SK-N-SH (cell line): ENCODE measurements at regions not wholly inside any gene's neighbourhood (a gene's known extent, or its start where the extent isn't known, plus 50 kb on each side); places are given as distances from the start of the nearest gene placed in this dataset.

Experiments
- CTCF ChIA-PET: fragments of 300-600, 350-600 bp; formaldehyde crosslinking; extraction: SDS; loops from one replicate; lab custom pipeline; 2021; lab: Yijun Ruan, JAX
- POLR2A ChIA-PET: fragments of 350-600 bp; sonication (Branson Sonifier 250); formaldehyde crosslinking; extraction: SDS; loops from one replicate; lab custom pipeline; 2020; ENCODE audit warnings: antibody characterized with exemption, inconsistent platforms; lab: Yijun Ruan, JAX
- DNase-seq: peaks from one replicate; pipeline ENCODE4 v3.0.0; 2012
- H2AFZ ChIP-seq: fragments of 200-600 bp; sonication (generic); 2 replicates; pipeline ENCODE4 v1.8.1; 2016; ENCODE audit warnings: antibody characterized with exemption, mild to moderate bottlenecking, low read depth
- H3F3A ChIP-seq: fragments of 200-600 bp; sonication (generic); replicated peaks from 2 replicates; pipeline ENCODE3; 2016; ENCODE audit warnings: antibody characterized with exemption, mild to moderate bottlenecking; ENCODE audit not compliant: insufficient read depth
- H3K27ac ChIP-seq, 2 experiments: fragments of 200-500 bp in 1 of 2; fragments of 200-600 bp in 1 of 2; sonication (Bioruptor generic) in 1 of 2; sonication (generic), shearing (Covaris generic) in 1 of 2; 2 replicates each; pipeline versions ENCODE4 v1.5.1 to v1.6.1; 2014 to 2016; ENCODE audit warnings: low read depth in 2 of 2, inconsistent platforms in 1 of 2, low read length in 1 of 2, mild to moderate bottlenecking in 1 of 2, mixed read lengths in 1 of 2
- H3K27me3 ChIP-seq: fragments of 200-600 bp; sonication (generic), shearing (Covaris generic); 2 replicates; pipeline ENCODE4 v1.6.1; 2016; ENCODE audit warnings: mixed run types; ENCODE audit not compliant: insufficient read depth
- H3K36me3 ChIP-seq, 2 experiments: fragments of 200-500 bp in 1 of 2; fragments of 200-600 bp in 1 of 2; sonication (Bioruptor generic) in 1 of 2; sonication (generic) in 1 of 2; replicated peaks in 1 of 2; 2 replicates each; pipeline versions ENCODE3 to v1.5.1; 2014 to 2016; ENCODE audit warnings: low read length in 1 of 2, mild to moderate bottlenecking in 1 of 2; ENCODE audit not compliant: insufficient read depth in 2 of 2, control insufficient read depth in 1 of 2
- H3K4me1 ChIP-seq, 2 experiments: fragments of 200-500 bp in 1 of 2; fragments of 200-600 bp in 1 of 2; sonication (Bioruptor generic) in 1 of 2; sonication (generic), shearing (Covaris generic) in 1 of 2; 2 replicates each; pipeline versions ENCODE4 v1.5.1 to v1.6.1; 2014 to 2016; ENCODE audit warnings: low read depth in 1 of 2, low read length in 1 of 2, mixed run types in 1 of 2; ENCODE audit not compliant: insufficient read depth in 2 of 2, control insufficient read depth in 1 of 2
- H3K4me2 ChIP-seq: fragments of 200-600 bp; sonication (generic), shearing (Covaris generic); 2 replicates; pipeline ENCODE4 v1.6.1; 2017; ENCODE audit warnings: mixed run types
- H3K4me3 ChIP-seq, 2 experiments: fragments of 200-500 bp in 1 of 2; fragments of 200-600 bp in 1 of 2; sonication (Bioruptor generic) in 1 of 2; sonication (generic), shearing (Covaris generic) in 1 of 2; 2 replicates each; pipeline versions ENCODE4 v1.5.1 to v1.8.1; 2014 to 2016; ENCODE audit warnings: low read depth in 2 of 2, inconsistent platforms in 1 of 2, low read length in 1 of 2, mild to moderate bottlenecking in 1 of 2, mixed read lengths in 1 of 2, moderate library complexity in 1 of 2
- H3K79me2 ChIP-seq: fragments of 200-600 bp; sonication (generic); 2 replicates; pipeline ENCODE4 v1.8.1; 2017; ENCODE audit warnings: mild to moderate bottlenecking; ENCODE audit not compliant: insufficient read depth
- H3K9ac ChIP-seq: fragments of 200-600 bp; sonication (generic); 2 replicates; pipeline ENCODE4 v1.6.1; 2017; ENCODE audit warnings: mixed run types
- H3K9me2 ChIP-seq: fragments of 200-600 bp; sonication (generic); 2 replicates; pipeline ENCODE4 v1.6.1; 2017; ENCODE audit warnings: mixed run types
- H3K9me3 ChIP-seq: fragments of 200-600 bp; sonication (generic); 2 replicates; pipeline ENCODE4 v1.6.1; 2017; ENCODE audit warnings: mixed run types, mild to moderate bottlenecking, moderate library complexity
- H4K20me1 ChIP-seq: fragments of 200-600 bp; sonication (generic); 2 replicates; pipeline ENCODE4 v1.6.1; 2017; ENCODE audit warnings: mild to moderate bottlenecking, mixed run types; ENCODE audit not compliant: insufficient read depth
- CHD2 ChIP-seq: fragments of 150-350 bp; IDR thresholded peaks from 2 replicates; pipeline ENCODE4 v1.6.1; 2018; ENCODE audit warnings: low read length; ENCODE audit not compliant: partially characterized antibody
- EP300 ChIP-seq, 2 experiments: IDR thresholded peaks; 2 replicates each; pipeline versions ENCODE4 v1.4.0 to v1.6.1; 2012; ENCODE audit warnings: borderline replicate concordance in 1 of 2, low read depth in 1 of 2, low read length in 1 of 2
- EZH2phosphoT487 ChIP-seq: fragments of 200-600 bp; sonication (generic); IDR thresholded peaks from 2 replicates; pipeline ENCODE4 v1.6.1; 2017; ENCODE audit warnings: low read depth, mixed run types, mild to moderate bottlenecking, antibody characterized with exemption, moderate library complexity, borderline replicate concordance
- FOXJ3 ChIP-seq: sonication (generic); formaldehyde crosslinking; IDR thresholded peaks from 2 replicates; pipeline ENCODE4 v1.5.1; 2020; ENCODE audit warnings: mild to moderate bottlenecking, missing genetic modification reagents
- FOXM1 ChIP-seq: IDR thresholded peaks from 2 replicates; pipeline ENCODE4 v1.4.0; 2012; ENCODE audit warnings: low read depth, mild to moderate bottlenecking
- GABPA ChIP-seq: IDR thresholded peaks from 2 replicates; pipeline ENCODE4 v1.4.0; 2012; ENCODE audit warnings: low read depth, mild to moderate bottlenecking
- GATA2 ChIP-seq: sonication (generic); formaldehyde crosslinking; IDR thresholded peaks from 2 replicates; pipeline ENCODE4 v1.5.0; 2020; ENCODE audit warnings: mild to moderate bottlenecking, missing genetic modification reagents
- POLR2AphosphoS5 ChIP-seq: IDR thresholded peaks from 2 replicates; pipeline ENCODE4 v1.6.1; 2012; ENCODE audit warnings: low read depth, low read length
- RAD21 ChIP-seq: IDR thresholded peaks from 2 replicates; pipeline ENCODE4 v1.6.1; 2012; ENCODE audit warnings: mild to moderate bottlenecking, low read length
- RCOR1 ChIP-seq: fragments of 150-350 bp; IDR thresholded peaks from 2 replicates; pipeline ENCODE4 v1.6.1; 2017; ENCODE audit warnings: antibody characterized with exemption, low read length
- SIN3A ChIP-seq: IDR thresholded peaks from 2 replicates; pipeline ENCODE4 v1.6.1; 2012; ENCODE audit warnings: low read depth, mild to moderate bottlenecking, low read length, moderate library complexity, borderline replicate concordance
- TAF1 ChIP-seq: IDR thresholded peaks from 2 replicates; pipeline ENCODE4 v1.6.1; 2012; ENCODE audit warnings: low read depth, mild to moderate bottlenecking, low read length, moderate library complexity, borderline replicate concordance
- TCF12 ChIP-seq: IDR thresholded peaks from 2 replicates; pipeline ENCODE4 v1.4.0; 2012
- USF1 ChIP-seq: IDR thresholded peaks from 2 replicates; pipeline ENCODE4 v1.4.0; 2012; ENCODE audit warnings: low read depth, borderline replicate concordance
- USF2 ChIP-seq: fragments of 150-350 bp; IDR thresholded peaks from 2 replicates; pipeline ENCODE4 v1.6.1; 2017; ENCODE audit warnings: antibody characterized with exemption, low read length, low read depth, borderline replicate concordance
- YY1 ChIP-seq: IDR thresholded peaks from 2 replicates; pipeline ENCODE4 v1.4.0; 2012; ENCODE audit warnings: low read depth, mild to moderate bottlenecking
- WGBS: methylation state at CpG from one replicate; pipeline ENCODE4 v1.1.6; 2017; ENCODE audit warnings: low lambda C conversion rate; 5-methylcytosine and 5-hydroxymethylcytosine counted together
- TF ChIP-seq, protein P1 (sequence below): IDR thresholded peaks from 2 replicates; pipeline ENCODE4 v1.4.0; 2012; ENCODE audit warnings: low read depth
- TF ChIP-seq, protein P2 (sequence below): IDR thresholded peaks from 2 replicates; pipeline ENCODE4 v1.6.1; 2012; ENCODE audit warnings: mild to moderate bottlenecking, low read depth, low read length, moderate library complexity
- TF ChIP-seq, protein P3 (sequence below): fragments of 150-350 bp; IDR thresholded peaks from 2 replicates; pipeline ENCODE4 v1.6.1; 2016; ENCODE audit warnings: mild to moderate bottlenecking, low read depth, low read length
- TF ChIP-seq, protein P4 (sequence below): fragments of 200-600 bp; sonication (generic); IDR thresholded peaks from 2 replicates; pipeline ENCODE4 v1.6.1; 2017; ENCODE audit warnings: antibody characterized with exemption, mild to moderate bottlenecking, moderate library complexity

- DNase-seq = no peak
- Histone ChIP-seq H2AFZ (no peak overlapping the region), H4K20me1 (no peaks in the 10 kb centered on the region), H3K9me3 (peaks cover 4% of the 10 kb centered on the region; the same call in 1 of the 2 replicates), H3K36me3 (no peaks in the 10 kb centered on the region), H3K79me2 (no peaks in the 10 kb centered on the region), H3K4me2 (no peak overlapping the region), H3K4me3 (no peak overlapping the region), H3F3A (no peaks in the 10 kb centered on the region), H3K9me2 (no peaks in the 10 kb centered on the region), H3K9ac (no peak overlapping the region), H3K27me3 (no peaks in the 10 kb centered on the region), H3K4me1 (no peaks in the 10 kb centered on the region), H3K27ac (no peak overlapping the region)
- TF ChIP-seq, protein P1, sequence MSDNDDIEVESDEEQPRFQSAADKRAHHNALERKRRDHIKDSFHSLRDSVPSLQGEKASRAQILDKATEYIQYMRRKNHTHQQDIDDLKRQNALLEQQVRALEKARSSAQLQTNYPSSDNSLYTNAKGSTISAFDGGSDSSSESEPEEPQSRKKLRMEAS = no peak
- TF ChIP-seq POLR2AphosphoS5 (no peak), FOXM1 (no peak), SIN3A (no peak)
- ChIA-PET POLR2A (no interaction called here), CTCF (no interaction called here)
- 2% methylated on average over 5 of the region's 5 CpGs for WGBS
These were observed 203.6 kb downstream of the ARHGEF9 start for GRCh38 chrX:63581398-63581797.

DNA sequence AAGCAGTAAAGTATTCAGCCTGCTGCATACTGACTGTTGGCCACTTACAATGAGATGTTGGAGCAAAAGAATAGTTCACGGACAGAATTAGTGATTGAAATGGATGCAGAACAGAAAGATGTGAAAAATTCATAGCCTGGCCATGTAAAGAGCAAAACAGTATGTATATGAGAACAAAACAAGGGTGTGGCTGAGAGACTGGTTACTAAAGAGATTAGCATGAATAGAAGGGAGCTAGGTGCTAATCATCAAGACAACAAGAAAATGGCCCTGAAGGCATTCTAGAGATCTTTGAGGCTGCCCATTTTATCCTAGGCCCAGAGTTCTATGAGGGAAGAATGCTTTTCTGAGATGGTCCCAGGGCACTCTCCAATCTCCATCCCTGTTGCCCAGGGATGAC is 208.5 kb downstream of the ARHGEF9 start:
- DNase-seq = no peak
- no peak overlapping the region for H2AFZ ChIP-seq
- H3K36me3 ChIP-seq = no peaks in the 10 kb centered on the region
- no peaks in the 10 kb centered on the region for H3F3A ChIP-seq
- WGBS = 3% methylated on average over 1 of the region's 1 CpG
- H3K27ac ChIP-seq = no peak overlapping the region
- POLR2A ChIA-PET = no interaction called here
- H3K9me2 ChIP-seq = no peaks in the 10 kb centered on the region
- H3K9me3 ChIP-seq = no peaks in the 10 kb centered on the region
- H3K27me3 ChIP-seq = no peaks in the 10 kb centered on the region
- H3K4me1 ChIP-seq = no peaks in the 10 kb centered on the region
- no peak overlapping the region for H3K4me3 ChIP-seq
- CTCF ChIA-PET = no interaction called here
- H3K4me2 ChIP-seq = no peak overlapping the region
- no peaks in the 10 kb centered on the region for H4K20me1 ChIP-seq
- no peak overlapping the region for H3K9ac ChIP-seq
- no peaks in the 10 kb centered on the region for H3K79me2 ChIP-seq
- TF ChIP-seq TCF12 = no peak
- no peak for TF ChIP-seq RCOR1
- TF ChIP-seq, protein P2, sequence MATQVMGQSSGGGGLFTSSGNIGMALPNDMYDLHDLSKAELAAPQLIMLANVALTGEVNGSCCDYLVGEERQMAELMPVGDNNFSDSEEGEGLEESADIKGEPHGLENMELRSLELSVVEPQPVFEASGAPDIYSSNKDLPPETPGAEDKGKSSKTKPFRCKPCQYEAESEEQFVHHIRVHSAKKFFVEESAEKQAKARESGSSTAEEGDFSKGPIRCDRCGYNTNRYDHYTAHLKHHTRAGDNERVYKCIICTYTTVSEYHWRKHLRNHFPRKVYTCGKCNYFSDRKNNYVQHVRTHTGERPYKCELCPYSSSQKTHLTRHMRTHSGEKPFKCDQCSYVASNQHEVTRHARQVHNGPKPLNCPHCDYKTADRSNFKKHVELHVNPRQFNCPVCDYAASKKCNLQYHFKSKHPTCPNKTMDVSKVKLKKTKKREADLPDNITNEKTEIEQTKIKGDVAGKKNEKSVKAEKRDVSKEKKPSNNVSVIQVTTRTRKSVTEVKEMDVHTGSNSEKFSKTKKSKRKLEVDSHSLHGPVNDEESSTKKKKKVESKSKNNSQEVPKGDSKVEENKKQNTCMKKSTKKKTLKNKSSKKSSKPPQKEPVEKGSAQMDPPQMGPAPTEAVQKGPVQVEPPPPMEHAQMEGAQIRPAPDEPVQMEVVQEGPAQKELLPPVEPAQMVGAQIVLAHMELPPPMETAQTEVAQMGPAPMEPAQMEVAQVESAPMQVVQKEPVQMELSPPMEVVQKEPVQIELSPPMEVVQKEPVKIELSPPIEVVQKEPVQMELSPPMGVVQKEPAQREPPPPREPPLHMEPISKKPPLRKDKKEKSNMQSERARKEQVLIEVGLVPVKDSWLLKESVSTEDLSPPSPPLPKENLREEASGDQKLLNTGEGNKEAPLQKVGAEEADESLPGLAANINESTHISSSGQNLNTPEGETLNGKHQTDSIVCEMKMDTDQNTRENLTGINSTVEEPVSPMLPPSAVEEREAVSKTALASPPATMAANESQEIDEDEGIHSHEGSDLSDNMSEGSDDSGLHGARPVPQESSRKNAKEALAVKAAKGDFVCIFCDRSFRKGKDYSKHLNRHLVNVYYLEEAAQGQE = no peak
- TF ChIP-seq POLR2AphosphoS5 = no peak
- no peak for TF ChIP-seq FOXM1
- no peak for TF ChIP-seq FOXJ3 (CRISPR knock-in tag)
- no peak for TF ChIP-seq RAD21
- TF ChIP-seq GATA2 (CRISPR knock-in tag) = no peak
- TF ChIP-seq TAF1 = no peak
- no peak for TF ChIP-seq USF1
- TF ChIP-seq GABPA = no peak
- TF ChIP-seq, protein P3, sequence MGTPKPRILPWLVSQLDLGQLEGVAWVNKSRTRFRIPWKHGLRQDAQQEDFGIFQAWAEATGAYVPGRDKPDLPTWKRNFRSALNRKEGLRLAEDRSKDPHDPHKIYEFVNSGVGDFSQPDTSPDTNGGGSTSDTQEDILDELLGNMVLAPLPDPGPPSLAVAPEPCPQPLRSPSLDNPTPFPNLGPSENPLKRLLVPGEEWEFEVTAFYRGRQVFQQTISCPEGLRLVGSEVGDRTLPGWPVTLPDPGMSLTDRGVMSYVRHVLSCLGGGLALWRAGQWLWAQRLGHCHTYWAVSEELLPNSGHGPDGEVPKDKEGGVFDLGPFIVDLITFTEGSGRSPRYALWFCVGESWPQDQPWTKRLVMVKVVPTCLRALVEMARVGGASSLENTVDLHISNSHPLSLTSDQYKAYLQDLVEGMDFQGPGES = no peak
- no peak for TF ChIP-seq EP300 (IDR thresholded peaks at IDR 0.05; ENCODE audit: borderline replicate concordance in 1 of 2, low read depth in 1 of 2, low read length in 1 of 2)
- no peak for TF ChIP-seq CHD2
- no peak for TF ChIP-seq EZH2phosphoT487
- no peak for TF ChIP-seq USF2
- TF ChIP-seq, protein P4, sequence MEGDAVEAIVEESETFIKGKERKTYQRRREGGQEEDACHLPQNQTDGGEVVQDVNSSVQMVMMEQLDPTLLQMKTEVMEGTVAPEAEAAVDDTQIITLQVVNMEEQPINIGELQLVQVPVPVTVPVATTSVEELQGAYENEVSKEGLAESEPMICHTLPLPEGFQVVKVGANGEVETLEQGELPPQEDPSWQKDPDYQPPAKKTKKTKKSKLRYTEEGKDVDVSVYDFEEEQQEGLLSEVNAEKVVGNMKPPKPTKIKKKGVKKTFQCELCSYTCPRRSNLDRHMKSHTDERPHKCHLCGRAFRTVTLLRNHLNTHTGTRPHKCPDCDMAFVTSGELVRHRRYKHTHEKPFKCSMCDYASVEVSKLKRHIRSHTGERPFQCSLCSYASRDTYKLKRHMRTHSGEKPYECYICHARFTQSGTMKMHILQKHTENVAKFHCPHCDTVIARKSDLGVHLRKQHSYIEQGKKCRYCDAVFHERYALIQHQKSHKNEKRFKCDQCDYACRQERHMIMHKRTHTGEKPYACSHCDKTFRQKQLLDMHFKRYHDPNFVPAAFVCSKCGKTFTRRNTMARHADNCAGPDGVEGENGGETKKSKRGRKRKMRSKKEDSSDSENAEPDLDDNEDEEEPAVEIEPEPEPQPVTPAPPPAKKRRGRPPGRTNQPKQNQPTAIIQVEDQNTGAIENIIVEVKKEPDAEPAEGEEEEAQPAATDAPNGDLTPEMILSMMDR = no peak
- no peak for TF ChIP-seq YY1
